Stomach (tissue), 8 donors: ENCODE measurements at regions not wholly inside any gene's neighbourhood (a gene's known extent, or its start where the extent isn't known, plus 50 kb on each side); places are given as distances from the start of the nearest gene placed in this dataset.

Experiments used
- DNase-seq, 2 donors: peaks; one replicate each; pipeline versions ENCODE4 v3.0.0 to v3.0.0-alpha.2; 2013 to 2019
- H3K27ac ChIP-seq, 5 donors: fragments of 200-600 bp in 4 of 5; sonication (generic) in 4 of 5; one replicate each; pipeline ENCODE4 v1.5.1; 2013 to 2019; ENCODE audit warnings: mild to moderate bottlenecking in 1 of 5, moderate library complexity in 1 of 5
- H3K27me3 ChIP-seq, 3 donors: fragments of 200-600 bp; sonication (generic); one replicate each; pipeline ENCODE4 v1.5.1; 2017 to 2019; ENCODE audit warnings: mixed run types in 1 of 3
- H3K36me3 ChIP-seq, 4 donors: fragments of 200-600 bp; sonication (generic); 1 replicate in 3 of 4; 2 replicates in 1 of 4; pipeline ENCODE4 v1.5.1; 2016 to 2019
- H3K4me1 ChIP-seq, 4 donors: fragments of 200-600 bp; sonication (generic); one replicate each; pipeline ENCODE4 v1.5.1; 2016 to 2019
- H3K4me3 ChIP-seq, 4 donors: fragments of 200-600 bp; sonication (generic) in 3 of 4; one replicate each; pipeline ENCODE4 v1.5.1; 2016 to 2019; ENCODE audit warnings: mild to moderate bottlenecking in 1 of 4
- H3K9me3 ChIP-seq, 4 donors: fragments of 200-600 bp; sonication (generic); one replicate each; pipeline ENCODE4 v1.5.1; 2016 to 2019
- EP300 ChIP-seq: sonication (generic); formaldehyde crosslinking; IDR thresholded peaks from one replicate; pipeline ENCODE4 v1.6.1; 2017; ENCODE audit warnings: antibody characterized with exemption
- POLR2A ChIP-seq, 4 donors: fragments of 450-650 bp; IDR thresholded peaks; one replicate each; pipeline ENCODE4 v1.6.1; 2016; ENCODE audit warnings: antibody characterized with exemption in 4 of 4, control low read depth in 2 of 4, mild to moderate bottlenecking in 1 of 4, moderate library complexity in 1 of 4
- POLR2AphosphoS5 ChIP-seq, 3 donors: sonication (generic); formaldehyde crosslinking; IDR thresholded peaks; one replicate each; pipeline ENCODE4 v1.6.1; 2016; ENCODE audit warnings: antibody characterized with exemption in 3 of 3
- WGBS, 5 donors: extraction: QIAGEN DNeasy Blood & Tissue Kit in 3 of 5; methylation state at CpG; one replicate each; pipeline versions ENCODE4 v1.1.5 to v1.1.7; 2013 to 2018; 5-methylcytosine and 5-hydroxymethylcytosine counted together
- intact Hi-C: fragments of 100-400 bp; cut with DNase I; formaldehyde crosslinking; loops from one replicate; pipeline ENCODE4 v1.15.1; 2023; ENCODE audit warnings: low total_unique reads
- TF ChIP-seq, protein P1 (sequence below), 7 experiments: fragments of 450-650 bp in 4 of 7; fragments of 200-600 bp in 3 of 7; sonication (generic) in 3 of 7; IDR thresholded peaks; one replicate each; pipeline ENCODE4 v1.5.1; 2016 to 2019; ENCODE audit warnings: antibody characterized with exemption in 7 of 7, control low read depth in 2 of 7, mild to moderate bottlenecking in 1 of 7
- donor health status: healthy with polysubstance abuse.
- donor health status: Bipolar disorder and iron deficiency.
- donor health status: healthy.

DNA sequence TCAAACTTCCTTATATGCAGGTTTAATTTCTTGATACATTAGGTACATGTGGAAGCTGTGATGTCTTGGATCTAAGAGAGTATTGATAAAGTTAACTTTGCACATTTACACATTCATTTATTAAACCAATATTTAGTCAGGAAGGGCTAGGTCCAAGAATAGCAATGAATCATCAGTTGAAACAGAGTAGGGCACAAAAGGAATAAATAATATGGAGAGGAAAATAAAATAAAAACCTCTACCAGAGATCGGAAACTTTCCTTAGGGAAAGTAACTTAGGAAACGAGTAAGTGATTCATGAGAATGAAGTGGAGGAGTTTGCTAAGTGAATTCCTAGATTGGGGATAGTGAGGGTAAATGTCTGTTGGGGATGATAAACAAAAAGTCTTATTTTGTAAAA is 259.4 kb upstream of the DACH1 start:
- TF ChIP-seq POLR2A (IDR thresholded peaks at IDR 0.05) (no peak), POLR2AphosphoS5 (IDR thresholded peaks at IDR 0.05) (no peak)
- TF ChIP-seq, protein P1, sequence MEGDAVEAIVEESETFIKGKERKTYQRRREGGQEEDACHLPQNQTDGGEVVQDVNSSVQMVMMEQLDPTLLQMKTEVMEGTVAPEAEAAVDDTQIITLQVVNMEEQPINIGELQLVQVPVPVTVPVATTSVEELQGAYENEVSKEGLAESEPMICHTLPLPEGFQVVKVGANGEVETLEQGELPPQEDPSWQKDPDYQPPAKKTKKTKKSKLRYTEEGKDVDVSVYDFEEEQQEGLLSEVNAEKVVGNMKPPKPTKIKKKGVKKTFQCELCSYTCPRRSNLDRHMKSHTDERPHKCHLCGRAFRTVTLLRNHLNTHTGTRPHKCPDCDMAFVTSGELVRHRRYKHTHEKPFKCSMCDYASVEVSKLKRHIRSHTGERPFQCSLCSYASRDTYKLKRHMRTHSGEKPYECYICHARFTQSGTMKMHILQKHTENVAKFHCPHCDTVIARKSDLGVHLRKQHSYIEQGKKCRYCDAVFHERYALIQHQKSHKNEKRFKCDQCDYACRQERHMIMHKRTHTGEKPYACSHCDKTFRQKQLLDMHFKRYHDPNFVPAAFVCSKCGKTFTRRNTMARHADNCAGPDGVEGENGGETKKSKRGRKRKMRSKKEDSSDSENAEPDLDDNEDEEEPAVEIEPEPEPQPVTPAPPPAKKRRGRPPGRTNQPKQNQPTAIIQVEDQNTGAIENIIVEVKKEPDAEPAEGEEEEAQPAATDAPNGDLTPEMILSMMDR (IDR thresholded peaks at IDR 0.05) = no peak
- intact Hi-C loops = no loop called here
- Histone ChIP-seq H3K36me3 (no peaks in the 10 kb centered on the region), H3K27me3 (no peaks in the 10 kb centered on the region), H3K9me3 (no peaks in the 10 kb centered on the region), H3K4me1 (no peaks in the 10 kb centered on the region), H3K27ac (no peak overlapping the region), H3K4me3 (no peak overlapping the region)
- WGBS, 5 donors = 28 to 43% (median 38%) methylated on average over 2 of the region's 2 CpGs
- DNase-seq = no peak

DNA sequence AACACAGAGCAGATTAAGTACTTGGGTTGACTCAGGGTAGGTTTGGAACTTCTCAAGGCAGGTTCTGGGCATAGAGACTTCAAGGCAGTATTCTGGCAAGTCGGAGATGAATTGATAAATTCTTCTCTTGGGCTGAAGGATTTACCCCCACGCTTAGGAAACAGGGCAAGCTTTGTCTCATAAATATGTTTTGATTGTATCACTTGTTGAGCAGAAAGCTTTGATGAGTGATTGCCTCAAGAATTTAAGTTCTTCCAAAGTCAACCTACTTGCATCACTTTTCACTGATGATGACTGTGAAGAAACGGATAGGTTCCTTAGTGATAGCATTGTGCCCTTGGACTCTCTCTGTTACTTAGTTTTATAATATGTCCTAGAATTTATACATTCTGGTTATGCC is 258.6 kb upstream of the DACH1 start:
- DNase-seq = no peak

DNA sequence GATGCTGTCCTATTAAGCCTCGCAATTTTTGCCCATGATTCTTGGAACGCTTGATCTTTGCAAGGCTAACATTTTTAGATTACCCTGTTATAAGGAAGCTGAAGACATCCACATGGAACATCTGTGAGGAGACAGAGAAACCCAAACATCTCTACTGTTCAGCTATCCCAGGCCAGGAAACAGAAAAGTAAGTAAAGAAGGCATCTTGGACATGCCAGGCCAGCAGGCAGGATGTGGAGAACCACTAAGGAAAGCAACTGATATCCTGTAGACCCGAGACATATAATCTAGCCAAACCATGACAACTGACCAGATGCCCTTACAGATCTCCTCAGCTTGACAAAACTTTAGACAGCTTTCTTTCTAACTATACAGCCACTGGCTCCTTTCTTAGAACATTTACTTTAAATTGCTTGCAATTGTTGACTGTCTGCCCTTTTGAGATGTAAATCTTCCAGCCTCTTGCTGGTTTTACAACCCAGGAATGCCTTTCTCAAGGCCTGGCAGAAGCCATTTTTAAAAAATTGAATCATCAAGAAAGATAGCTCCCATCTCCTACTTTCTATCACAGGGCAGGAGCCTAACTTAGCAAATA is 255.8 kb upstream of the DACH1 start:
- intact Hi-C loops = no loop called here
- DNase-seq = no peak
- Histone ChIP-seq H3K9me3 (no peaks in the 10 kb centered on the region), H3K36me3 (no peaks in the 10 kb centered on the region), H3K27me3 (no peaks in the 10 kb centered on the region), H3K27ac (no peak overlapping the region), H3K4me1 (no peaks in the 10 kb centered on the region), H3K4me3 (no peak overlapping the region)
- TF ChIP-seq EP300 (no peak), POLR2AphosphoS5 (IDR thresholded peaks at IDR 0.05) (no peak), POLR2A (IDR thresholded peaks at IDR 0.05) (no peak)
- TF ChIP-seq, protein P1 (IDR thresholded peaks at IDR 0.05) = no peak
- WGBS, 5 donors = 80 to 88% (median 85%) methylated on average over 3 of the region's 3 CpGs

More for the DNA sequence above, 258.6 kb upstream of the DACH1 start:
- TF ChIP-seq EP300 (no peak), POLR2A (IDR thresholded peaks at IDR 0.05) (no peak), POLR2AphosphoS5 (IDR thresholded peaks at IDR 0.05) (no peak)
- TF ChIP-seq, protein P1 (IDR thresholded peaks at IDR 0.05) = no peak
- no peak overlapping the region for H3K4me3 ChIP-seq
- H3K4me1 ChIP-seq = no peaks in the 10 kb centered on the region
- intact Hi-C loops = no loop called here
- H3K27ac ChIP-seq = no peak overlapping the region
- H3K9me3 ChIP-seq = no peaks in the 10 kb centered on the region
- 78 to 88% (median 85%) methylated on average over 3 of the region's 3 CpGs for WGBS, 5 donors
- no peaks in the 10 kb centered on the region for H3K36me3 ChIP-seq
- H3K27me3 ChIP-seq = no peaks in the 10 kb centered on the region

DNA sequence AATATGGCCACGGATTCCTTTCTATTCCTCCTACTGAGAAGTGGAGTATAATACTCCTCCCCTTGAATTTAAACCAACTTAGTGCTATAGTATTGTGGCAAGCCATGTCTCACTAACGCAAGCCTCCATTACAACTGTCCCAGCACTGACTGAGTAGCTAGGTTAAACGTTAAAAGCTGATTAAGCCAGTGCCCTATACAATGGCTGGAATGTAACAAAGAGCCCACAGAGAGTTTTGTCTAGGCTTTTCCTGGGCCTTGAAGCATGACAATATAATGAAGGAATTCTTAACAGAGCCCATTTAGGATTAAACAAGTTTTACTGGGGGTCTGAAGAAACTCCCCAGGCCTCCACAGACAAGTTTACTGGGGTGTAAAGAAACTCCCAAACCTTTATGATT is 254.5 kb upstream of the DACH1 start:
- no peaks in the 10 kb centered on the region for H3K4me1 ChIP-seq
- no peaks in the 10 kb centered on the region for H3K27me3 ChIP-seq
- H3K27ac ChIP-seq = no peak overlapping the region
- no peaks in the 10 kb centered on the region for H3K36me3 ChIP-seq
- TF ChIP-seq, protein P1 (IDR thresholded peaks at IDR 0.05) = no peak
- TF ChIP-seq POLR2A (IDR thresholded peaks at IDR 0.05) (no peak), POLR2AphosphoS5 (IDR thresholded peaks at IDR 0.05) (no peak), EP300 (no peak)
- H3K4me3 ChIP-seq = no peak overlapping the region
- WGBS, 5 donors = 69 to 77% (median 73%) methylated on average over 3 of the region's 3 CpGs
- H3K9me3 ChIP-seq = no peaks in the 10 kb centered on the region
- DNase-seq = no peak
- intact Hi-C loops = no loop called here
